DMS 273 (cell line): ENCODE measurements at regions not wholly inside any gene's neighbourhood (a gene's known extent, or its start where the extent isn't known, plus 50 kb on each side); places are given as distances from the start of the nearest gene placed in this dataset.
A peak's percentile ranks its signal among the peaks of the same experiment; 100 is the strongest.
"Not testable (repeated sequence)": the region's sequence is repeated elsewhere in the genome, so short reads cannot be mapped to it uniquely, and the experiment has no call there.

Experiments used
- DNase-seq: peaks from one replicate; lab custom pipeline; 2025; ENCODE audit not compliant: unreplicated experiment; lab: John Stamatoyannopoulos, UW

- no peak for DNase-seq
Observed at GRCh38 chr1:199929556-199929955, 98.0 kb upstream of the NR5A2 start.

GRCh38 chr1:199930067-199930466 lies 97.4 kb upstream of the NR5A2 start:
- DNase-seq = not testable (repeated sequence)

- no peak for DNase-seq
Observed at GRCh38 chr1:199931666-199932377, 95.7 kb upstream of the NR5A2 start.

GRCh38 chr1:199932462-199932861 lies 95.0 kb upstream of the NR5A2 start:
- no peak for DNase-seq

GRCh38 chr1:199936441-199936840 lies 91.1 kb upstream of the NR5A2 start:
- no peak for DNase-seq

- DNase-seq = no peak
Observed at GRCh38 chr1:199937161-199937560, 90.3 kb upstream of the NR5A2 start.

- DNase-seq = no peak
Observed at GRCh38 chr1:199937661-199938060, 89.8 kb upstream of the NR5A2 start.

- no peak for DNase-seq
Observed at GRCh38 chr1:199944986-199945385, 82.5 kb upstream of the NR5A2 start.

GRCh38 chr1:199945591-199945990 lies 81.9 kb upstream of the NR5A2 start:
- no peak for DNase-seq

GRCh38 chr1:199946305-199947155 lies 81.0 kb upstream of the NR5A2 start:
- no peak for DNase-seq

- peak; percentile 3 for DNase-seq
Observed at GRCh38 chr1:199948587-199949280, 78.8 kb upstream of the NR5A2 start.

GRCh38 chr1:199951005-199951404 lies 76.5 kb upstream of the NR5A2 start:
- DNase-seq = not testable (repeated sequence)

GRCh38 chr1:199953651-199954050 lies 73.9 kb upstream of the NR5A2 start:
- DNase-seq = no peak

- peak; percentile 43 for DNase-seq
Observed at GRCh38 chr1:199954699-199955098, 72.8 kb upstream of the NR5A2 start.

- DNase-seq = no peak
Observed at GRCh38 chr1:199955235-199955634, 72.3 kb upstream of the NR5A2 start.

GRCh38 chr1:199956005-199956404 lies 71.5 kb upstream of the NR5A2 start:
- DNase-seq = no peak

- DNase-seq = no peak
Observed at GRCh38 chr1:199959033-199959774, 68.3 kb upstream of the NR5A2 start.

- no peak for DNase-seq
Observed at GRCh38 chr1:199959775-199960110, 67.8 kb upstream of the NR5A2 start.

GRCh38 chr1:199970125-199970524 lies 57.4 kb upstream of the NR5A2 start:
- no peak for DNase-seq

GRCh38 chr1:199976496-199977144 lies 50.9 kb upstream of the NR5A2 start:
- DNase-seq = no peak
